ENCODE measurements at regions not wholly inside any gene's neighbourhood (a gene's known extent, or its start where the extent isn't known, plus 50 kb on each side); places are given as distances from the start of the nearest gene placed in this dataset.
A peak's percentile ranks its signal among the peaks of the same experiment; 100 is the strongest.

DNA sequence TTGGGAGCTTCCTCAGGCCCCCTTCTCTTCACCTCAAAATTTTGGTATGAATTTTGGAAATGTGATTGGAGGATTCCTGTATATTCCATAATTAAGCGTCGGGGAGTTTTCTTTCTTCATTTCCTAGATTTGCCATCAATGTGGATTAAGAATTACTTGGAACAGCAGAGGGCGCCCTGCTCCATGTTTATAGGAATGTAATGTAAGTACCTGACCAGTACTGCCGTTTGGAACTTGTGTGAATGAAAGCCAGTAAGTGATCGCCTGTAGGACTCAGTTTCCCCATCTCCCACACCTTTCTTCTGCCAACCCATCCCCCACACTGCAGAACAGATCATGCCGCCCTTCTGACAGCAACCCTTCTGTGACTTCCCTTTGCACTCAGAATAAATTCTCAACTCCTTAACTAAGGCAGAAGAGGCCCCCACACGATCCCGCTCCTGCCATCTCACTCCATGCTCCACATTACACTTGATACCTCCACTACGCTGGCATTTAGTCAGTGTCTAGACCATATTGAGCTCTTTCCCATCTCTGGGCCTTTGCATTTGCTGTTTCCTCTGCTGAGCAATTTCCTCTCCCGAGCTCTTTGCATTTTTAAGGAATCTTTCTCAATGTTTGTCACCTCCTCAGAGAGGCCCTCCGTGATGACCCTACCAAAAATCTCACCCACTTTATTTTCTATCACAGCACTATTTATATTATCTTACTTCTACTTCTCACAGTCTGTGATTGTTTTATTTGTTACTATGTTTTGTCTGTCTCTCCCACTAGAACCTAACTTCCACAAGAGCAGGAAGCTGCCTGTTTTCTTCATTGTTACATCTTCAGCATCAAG is 79.5 kb upstream of the HTR4 start:
- no peak for TF ChIP-seq EZH2phosphoT487 (IDR thresholded peaks at IDR 0.05)
- peak; percentile 76 for TF ChIP-seq CTCF (IDR thresholded peaks at IDR 0.05)
- TF ChIP-seq EZH2 (IDR thresholded peaks at IDR 0.05), result no peak
